Left kidney (tissue), 1 donor: ENCODE measurements at regions not wholly inside any gene's neighbourhood (a gene's known extent, or its start where the extent isn't known, plus 50 kb on each side); places are given as distances from the start of the nearest gene placed in this dataset.
"Not testable (repeated sequence)": the region's sequence is repeated elsewhere in the genome, so short reads cannot be mapped to it uniquely, and the experiment has no call there.

ENCODE experiments used
- DNase-seq: peaks from one replicate; pipeline ENCODE4 v3.0.0-alpha.2; 2013

DNA sequence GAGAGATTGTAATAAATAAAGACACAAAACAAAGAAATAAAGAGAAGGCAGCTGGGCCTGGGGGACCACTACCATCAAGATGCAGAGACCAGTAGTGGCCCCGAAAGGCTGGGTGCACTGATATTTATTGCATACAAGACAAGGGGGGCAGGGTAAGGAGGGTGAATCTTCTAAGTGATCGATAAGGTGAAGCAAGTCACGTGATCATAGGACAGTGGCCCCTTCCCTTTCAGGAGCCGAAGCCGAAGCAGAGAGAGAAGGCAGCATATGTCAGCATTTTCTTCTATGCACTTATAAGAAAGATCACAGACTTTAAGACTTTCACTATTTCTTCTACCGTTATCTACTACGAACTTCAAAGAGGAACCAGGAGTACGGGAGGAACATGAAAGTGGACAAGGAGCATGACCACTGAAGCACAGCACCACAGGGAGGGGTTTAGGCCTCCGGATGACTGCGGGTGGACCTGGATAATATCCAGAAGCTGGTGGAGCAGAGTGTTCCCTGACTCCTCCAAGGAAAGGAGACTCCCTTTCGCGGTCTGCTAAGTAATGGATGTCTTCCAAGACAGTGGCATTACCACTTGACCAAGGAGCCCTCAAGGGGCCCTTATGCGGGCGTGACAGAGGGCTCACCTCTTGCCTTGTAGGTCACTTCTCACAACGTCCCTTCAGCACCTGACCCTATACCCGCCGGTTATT is 126.4 kb downstream of the RBM46 start:
- not testable (repeated sequence) for DNase-seq

DNA sequence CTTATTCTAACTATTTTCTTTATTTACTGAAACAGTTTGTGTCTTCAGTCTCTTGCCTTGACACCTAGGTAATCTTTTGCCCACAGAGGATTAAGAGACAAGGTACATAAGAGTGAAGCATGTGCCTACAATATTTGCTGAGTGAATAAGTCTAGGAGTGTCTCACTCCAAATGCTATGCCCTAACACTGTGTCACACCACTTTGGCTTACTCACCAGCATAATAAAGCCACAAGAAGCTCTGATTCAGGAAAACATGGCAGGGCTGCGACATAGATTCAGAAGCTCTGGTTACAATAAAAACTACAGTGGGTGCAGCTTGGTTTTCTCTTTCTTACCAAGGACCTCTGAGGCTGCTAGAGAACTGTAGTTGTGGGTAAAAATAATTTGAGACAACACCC is 127.1 kb downstream of the RBM46 start:
- no peak for DNase-seq

DNA sequence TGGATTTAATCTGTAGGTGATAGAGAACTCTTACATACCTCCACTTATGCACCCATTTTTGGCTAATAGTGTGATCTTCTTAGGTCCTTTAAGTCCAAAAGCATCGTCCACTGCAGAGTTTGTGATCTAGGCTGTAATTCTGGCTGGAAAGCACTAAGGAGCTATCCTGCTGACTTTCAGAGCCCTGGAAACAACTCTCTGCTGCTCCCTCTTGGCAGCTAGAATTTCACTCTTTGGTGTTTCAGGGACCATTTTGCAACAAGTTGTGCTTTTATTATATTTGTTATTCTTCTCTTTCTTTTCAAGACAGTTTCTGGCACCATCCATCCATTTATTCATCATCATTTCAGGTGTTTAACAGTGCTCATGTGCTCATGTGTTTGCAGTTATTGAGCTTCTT is 130.0 kb downstream of the RBM46 start:
- DNase-seq = peak; percentile 6

DNA sequence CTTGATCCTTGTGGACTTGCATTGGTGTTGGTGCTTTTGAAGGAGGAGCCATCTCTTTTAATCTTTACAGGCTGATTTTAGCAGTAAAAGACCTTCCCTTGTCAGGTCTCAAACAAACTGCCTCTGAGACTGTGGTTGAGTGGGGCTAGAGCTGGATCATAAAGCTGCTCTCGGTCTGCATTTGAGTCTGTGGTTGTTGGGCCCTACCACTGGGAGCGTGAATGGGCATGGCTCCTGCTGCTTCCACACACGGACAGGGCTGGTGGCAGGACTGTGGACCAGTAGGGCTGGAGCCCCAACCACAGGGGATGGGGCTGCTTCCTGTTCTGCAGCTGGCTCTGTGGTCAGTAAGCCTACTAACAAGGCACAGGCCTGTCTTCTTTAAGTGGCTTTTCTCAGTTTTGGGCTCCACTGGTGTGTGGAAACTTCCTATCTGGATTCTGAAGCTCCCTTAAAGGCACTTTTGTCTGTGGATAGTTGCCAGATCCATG is 130.6 kb downstream of the RBM46 start:
- DNase-seq = no peak

DNA sequence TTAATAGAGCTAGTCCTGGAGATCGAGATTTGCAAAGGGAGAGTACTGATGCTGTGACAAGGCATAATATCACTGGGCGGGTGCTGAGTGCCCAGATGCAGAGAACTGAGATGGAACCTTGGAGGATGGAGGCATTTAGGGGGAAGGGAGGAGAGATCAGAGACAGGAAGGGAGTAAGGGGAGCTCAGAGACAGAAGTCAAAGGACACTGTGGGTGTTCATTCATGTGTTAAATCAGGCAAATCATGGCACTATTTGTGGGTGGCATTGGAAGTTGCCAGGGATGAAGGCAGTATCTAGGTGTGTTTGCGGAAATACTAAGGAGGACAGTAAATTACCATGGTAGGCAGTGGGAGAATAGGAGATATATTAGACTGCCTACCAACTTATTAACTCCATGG is 135.0 kb downstream of the RBM46 start:
- no peak for DNase-seq

DNA sequence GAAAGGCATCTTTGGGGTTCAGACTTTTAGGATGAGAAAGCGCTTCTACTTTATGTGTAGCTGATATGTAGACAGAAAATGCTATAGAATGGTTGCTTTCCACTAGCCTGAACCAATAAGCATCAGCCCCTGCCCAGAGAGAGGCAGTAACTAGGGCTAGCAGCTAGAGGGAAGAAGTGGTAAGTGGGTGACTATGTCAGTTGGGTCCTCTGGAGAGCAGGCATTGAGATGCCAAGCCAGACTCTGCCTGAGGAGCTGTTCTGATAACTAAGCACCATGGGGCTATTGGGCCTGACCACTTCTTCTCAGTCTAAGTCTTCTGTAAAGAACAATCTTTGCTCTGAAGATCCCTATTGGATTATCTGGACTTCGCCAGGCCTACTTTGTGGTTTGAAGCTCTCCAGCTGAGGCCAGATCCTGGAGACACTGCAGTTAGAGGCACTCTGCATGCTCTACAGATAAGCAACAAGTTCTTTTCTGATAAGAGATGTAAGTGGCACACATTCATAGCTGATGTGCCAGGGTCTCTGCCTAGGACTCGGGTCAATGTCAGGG is 146.1 kb downstream of the RBM46 start:
- no peak for DNase-seq

DNA sequence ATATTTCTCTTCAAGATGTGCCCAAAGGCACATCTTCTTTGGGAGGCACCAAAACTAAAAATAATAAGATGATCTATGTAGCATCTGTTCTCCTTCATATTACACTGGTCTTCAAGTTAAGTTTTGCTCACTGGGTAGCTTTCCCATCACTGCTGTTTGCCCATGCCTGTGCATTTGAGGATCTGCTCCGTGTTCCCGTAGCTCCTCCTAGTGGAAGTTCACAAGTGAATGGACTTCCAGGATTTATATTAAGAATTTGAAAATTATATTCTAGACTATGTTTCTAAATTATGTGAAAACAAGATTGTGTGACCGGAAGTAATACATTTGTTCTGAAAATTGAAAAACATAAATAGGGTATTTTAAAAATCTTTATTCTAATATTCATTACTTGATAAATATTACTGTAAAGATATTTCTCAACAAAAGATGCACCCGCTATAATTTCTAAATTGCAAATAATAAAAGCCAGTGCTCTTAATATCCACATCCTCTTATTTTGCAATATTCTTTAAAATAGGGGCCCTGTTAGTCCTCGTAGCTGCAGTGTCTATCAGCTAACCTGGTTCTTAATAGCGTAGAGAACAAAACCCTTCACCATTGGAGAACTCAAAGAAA is 147.7 kb downstream of the RBM46 start:
- peak; percentile 11 for DNase-seq

DNA sequence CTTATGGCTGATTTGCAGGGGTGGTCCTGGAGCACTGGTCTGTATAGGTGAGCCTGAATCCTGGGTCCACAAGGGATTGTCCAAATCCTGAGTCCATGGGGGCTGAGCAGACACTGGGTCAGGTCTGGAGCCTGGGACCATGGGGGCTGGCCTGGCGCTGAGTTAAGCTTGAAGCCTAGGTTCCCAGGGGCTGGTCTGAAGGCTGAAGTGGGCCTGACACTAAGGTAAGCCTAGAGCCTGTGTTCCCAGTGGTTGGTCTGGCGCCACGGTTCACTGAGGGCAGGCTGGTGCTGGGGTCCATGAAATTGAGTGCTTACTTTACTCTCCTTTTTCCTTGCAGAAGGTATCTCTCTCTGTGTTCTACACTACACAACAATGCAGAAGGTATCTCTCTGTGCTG is 155.8 kb downstream of the RBM46 start:
- DNase-seq = no peak

DNA sequence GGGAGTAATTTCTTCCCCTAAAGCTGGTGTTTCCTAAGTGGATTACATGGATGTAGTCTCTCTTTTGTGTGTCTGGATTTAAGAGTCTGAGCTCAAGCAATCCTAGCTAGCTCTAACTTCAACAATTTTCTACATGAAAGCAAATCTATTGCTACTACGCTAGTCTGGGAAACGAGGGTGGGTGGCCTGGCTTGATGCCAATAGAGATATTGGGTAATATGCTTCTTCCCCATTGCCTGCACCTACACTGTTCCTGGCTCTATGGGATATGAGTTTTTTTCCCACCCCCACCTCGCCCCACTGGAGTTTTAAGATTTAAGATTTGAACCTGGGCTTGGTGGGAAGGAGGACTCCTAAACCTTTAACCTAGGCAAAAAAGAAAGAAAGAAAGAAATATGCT is 158.8 kb downstream of the RBM46 start:
- no peak for DNase-seq

DNA sequence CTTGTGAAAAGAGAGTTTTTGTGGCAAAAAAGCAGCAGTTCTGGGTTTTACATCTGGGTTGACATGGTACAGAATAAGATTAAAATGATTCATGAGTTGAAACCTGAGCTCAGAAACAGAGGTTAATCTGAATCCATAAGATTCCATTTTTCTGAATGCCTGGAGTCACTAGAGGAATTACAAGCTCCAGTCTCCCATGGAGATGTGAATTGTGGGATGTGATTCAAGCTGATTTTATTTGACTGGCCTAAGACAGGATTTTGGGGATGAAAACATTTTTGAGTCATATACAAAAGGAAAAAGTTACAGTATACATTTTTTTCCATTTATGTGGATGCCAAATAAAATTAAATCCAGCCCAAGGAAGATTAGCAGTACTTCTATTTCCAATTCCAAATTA is 161.1 kb downstream of the RBM46 start:
- no peak for DNase-seq

DNA sequence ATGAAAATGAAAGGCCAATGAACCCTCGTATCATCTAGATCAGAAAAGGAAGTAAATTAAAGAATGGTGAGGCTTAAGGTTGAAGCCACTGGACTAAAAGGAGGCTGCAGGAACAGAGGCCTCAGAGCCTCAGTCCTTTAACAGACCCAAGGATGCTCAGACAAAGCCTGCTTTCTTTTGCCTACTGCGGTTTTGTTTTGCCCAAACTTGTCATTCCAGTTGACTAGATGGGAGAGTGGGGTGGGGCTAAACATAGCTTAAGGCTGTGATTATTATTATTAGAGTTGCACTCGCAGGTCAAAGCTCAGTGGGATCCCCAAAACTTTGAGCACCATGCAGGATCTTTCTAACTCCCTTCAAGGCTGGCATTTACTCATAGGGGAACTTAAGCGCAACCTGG is 163.9 kb downstream of the RBM46 start:
- DNase-seq = no peak

DNA sequence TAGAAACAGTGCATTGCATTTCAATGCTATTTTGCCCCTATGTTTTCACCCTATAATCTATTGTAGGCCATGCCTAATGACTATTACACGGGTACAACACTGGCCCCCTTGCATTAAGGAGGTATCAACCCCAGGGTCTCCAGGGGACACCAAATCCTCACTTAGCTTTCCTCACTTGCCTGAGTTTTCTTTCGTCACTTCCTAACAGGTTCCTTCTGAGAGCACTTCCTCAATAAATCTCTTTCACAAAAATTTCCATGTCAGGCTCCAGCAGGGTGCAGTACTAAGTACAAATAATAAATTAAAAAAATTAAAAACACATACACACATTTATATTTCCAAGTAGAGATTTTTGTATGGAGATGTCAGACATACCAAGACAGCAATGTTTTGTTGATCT is 165.0 kb downstream of the RBM46 start:
- DNase-seq = no peak

DNA sequence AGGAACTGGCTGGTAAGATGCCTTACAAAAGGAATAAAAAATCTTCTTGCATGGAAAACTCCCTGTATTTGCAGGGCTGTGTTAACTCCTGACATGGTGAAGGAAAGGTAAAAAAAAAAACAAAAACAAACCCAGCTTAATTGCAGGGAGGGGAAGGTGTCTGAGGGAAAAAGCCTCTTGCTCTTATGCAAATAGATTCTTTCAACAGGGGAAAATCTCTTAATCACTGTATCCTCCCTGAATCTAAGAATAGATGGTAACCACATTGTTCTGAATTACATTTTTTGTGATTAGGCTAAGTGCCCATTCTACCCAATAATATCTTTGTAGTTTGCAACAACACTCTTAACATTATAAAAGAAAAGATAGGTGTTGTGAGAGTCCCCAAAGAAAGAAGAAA is 172.6 kb downstream of the RBM46 start:
- DNase-seq = no peak

DNA sequence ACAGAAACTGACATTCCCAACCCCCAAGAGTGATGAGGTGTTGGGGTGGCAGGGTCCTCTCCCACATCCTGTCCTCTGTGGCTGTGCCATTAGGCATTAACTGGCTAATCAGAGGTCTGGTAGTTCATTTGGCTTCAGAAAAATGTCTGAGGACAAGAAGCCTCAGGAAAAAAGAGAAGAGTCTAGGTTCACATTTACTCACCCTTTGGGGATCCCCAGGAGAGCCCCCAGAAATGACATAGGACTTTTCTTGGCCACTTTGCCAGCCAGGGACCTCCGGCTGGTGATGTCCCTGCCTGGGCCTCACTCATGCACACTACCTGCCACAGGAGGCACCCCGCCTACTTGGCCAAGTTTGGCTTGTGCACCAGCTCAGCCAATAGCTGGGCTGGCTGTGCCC is 173.0 kb downstream of the RBM46 start:
- no peak for DNase-seq

DNA sequence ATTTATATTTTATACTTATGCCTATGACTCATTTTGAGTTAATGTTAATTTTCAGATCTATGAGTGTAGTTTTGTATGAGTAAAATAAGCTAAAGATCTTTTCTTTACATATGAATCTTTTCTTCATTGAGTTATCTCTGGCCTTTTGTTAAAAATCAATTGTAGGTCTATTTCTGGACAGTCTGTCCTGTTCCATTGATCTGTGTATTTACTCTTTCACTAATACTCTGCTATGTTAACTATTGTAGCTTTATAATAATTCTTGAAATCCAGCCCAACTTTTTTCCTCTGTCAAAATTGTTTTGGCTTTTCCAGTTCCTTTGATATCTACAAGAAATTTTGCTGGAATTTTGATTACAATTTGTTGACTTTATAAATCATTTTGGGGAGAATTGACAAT is 177.0 kb downstream of the RBM46 start:
- DNase-seq = no peak

DNA sequence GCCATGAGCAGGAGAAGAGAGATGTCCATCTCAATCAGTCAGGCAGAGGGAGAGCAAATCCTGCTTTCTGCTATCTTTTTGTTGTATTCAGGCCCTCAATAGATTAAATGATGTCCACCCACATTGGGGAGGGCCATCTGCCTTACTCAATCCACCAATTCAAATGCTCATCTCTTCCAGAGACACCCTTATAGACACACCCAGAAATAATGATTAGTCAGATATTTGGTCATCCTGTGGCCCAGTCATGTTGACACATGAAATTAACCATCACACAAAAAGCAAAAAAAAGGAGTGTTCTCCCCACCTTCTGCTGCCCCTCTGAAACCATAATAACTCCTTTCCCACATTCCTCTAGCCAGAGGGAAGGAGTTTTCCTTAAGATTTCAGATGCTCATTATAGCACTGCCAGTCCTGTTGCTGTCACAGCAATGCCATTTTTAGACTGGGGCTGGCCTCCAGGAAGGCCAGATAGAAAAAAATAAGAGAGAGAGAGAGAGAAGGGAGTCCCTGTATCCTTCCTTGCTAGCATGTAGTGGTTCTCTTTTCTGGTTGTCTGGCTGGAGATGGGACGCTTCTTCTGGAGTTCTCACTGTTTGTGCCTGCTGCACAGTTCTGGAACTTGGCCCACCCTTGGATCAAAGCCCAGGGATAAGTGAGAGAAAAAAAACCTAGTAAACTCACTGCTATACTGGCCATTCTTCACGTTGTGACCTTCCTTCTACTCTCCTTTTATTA is 177.7 kb downstream of the RBM46 start:
- DNase-seq = no peak

DNA sequence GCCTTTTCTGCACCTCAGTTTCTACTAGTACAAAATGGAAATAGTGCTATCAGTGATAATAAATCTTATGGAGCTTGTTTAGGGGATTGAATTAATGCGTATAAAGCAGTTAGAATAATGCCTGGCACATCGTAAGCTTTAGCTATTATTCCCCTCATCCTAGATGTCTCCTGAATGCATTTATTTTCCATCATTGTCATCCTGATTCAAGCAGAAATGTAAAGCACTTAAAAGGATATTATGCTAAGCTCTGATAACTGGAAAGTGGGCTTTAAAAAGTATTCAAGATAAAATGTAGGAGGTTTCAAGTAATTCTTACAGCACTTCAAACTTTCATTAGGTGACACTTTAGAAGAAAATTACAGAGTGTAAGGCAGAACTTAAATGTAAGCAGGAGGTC is 178.7 kb downstream of the RBM46 start:
- DNase-seq = no peak

DNA sequence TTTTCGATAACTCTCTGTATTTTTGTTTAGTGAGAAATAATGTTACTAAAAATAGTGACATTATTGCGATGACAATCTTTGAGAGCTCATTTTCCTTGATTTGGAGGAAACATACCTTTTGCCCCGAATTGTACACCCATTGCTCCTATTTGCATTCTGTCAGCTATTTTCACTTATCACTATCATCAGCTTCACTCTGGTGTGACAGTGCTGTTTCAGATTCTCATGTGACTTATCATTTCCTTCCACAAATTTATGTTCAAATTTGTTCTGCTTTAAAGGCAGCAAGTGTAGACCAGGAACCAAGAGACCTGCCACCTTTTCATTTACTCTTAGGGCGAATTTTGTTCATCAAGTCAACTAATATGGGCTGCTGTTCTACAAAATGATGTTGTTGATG is 179.4 kb downstream of the RBM46 start:
- DNase-seq = no peak

DNA sequence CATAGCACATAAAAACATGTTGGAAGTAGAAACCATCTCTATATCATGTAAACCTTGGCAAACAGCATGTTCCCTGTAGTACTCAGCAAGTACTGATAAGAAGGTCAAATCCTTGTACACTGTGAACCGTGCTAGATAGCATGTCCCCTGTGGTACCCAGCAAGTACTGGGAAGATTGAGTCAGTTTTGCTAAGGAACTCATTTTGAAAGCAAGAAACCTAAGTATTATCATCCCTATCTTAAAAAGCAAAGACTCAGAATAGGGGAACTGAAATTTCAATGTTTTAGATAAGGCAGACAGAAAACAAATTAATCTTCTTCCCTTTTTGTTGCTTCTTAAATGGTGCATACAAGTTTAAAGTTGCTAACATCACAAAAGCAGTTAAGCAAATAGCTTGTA is 180.2 kb downstream of the RBM46 start:
- DNase-seq = no peak

DNA sequence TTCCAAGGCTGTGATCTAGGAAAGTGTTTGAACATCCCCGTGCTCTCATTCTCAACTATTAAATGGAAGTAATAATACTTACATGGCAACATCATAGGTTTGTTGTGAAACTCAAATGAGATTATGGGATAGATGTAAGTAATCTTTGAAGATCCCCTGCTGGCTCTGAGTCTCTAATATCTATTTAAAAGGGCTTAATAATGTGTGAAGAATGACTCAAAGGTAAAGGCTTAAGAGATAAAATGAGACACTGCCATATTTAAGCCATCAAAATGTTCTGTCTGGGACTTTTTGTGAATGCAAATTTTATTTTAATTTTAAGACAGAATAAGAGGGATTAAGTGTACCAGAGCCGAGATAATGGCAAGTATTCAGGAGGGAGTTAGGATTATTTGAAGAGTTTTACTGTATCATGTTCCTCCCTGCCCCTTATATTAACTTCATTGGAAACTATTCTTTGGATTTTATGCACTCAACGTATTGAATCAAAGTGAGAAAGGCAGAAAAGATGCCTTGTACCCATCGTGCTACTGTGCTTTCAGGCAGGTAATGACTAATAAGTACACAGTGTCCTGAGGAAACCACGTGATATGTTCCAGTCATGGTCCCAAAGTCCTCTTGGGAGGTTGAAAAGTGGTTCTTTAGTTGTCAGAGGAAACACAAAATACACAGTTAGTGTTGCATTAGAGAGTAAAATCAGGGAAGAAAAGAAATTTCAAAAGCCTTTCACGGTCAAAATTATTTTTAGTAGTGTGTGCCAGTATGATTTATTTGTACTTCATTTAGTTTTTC is 192.4 kb downstream of the RBM46 start:
- DNase-seq = no peak

DNA sequence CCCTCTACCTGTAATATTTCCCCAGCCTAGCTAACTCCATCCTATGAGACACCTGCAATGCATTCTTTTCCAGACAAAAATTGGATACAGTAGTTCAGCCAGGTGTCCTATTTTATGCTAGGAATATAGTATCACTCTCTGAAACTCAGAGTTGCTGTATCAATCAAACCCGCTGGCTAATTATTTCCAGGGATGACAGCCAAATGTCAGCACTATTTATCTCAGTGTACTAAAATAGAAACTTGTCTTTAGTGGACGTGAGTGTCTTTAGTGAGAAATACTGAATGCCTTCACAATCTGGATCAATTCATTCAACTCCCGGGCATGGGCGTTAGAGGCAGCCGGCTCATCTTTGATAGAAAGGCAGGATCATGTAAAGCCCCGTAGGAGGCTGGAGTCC is 196.2 kb downstream of the RBM46 start:
- no peak for DNase-seq
